RWPE1 (cell line): ENCODE measurements at regions not wholly inside any gene's neighbourhood (a gene's known extent, or its start where the extent isn't known, plus 50 kb on each side); places are given as distances from the start of the nearest gene placed in this dataset.

Experiments
- CTCF ChIA-PET: fragments of 350-600 bp; sonication (Branson Sonifier 250); formaldehyde crosslinking; extraction: SDS; loops from one replicate; lab custom pipeline; 2021; lab: Yijun Ruan, JAX
- POLR2A ChIA-PET: fragments of 400-600 bp; formaldehyde crosslinking; extraction: SDS; loops from one replicate; lab custom pipeline; 2020; ENCODE audit warnings: antibody characterized with exemption; ENCODE audit not compliant: low non-redundant PET; lab: Yijun Ruan, JAX
- DNase-seq: peaks from one replicate; pipeline ENCODE4 v3.0.0; 2012; ENCODE audit warnings: low spot score
- H3K27ac ChIP-seq: fragments of 450-650 bp; 2 replicates; pipeline ENCODE4 v1.5.1; 2017
- CTCF ChIP-seq: fragments of 450-650 bp; conservative IDR thresholded peaks from 2 replicates; pipeline ENCODE4 v1.5.1; 2017; ENCODE audit warnings: low read depth, mild to moderate bottlenecking

- peak; percentile 82 for DNase-seq
- POLR2A ChIA-PET = no interaction called here
- CTCF ChIA-PET = interaction anchor here (0.7 kb wide), 1 partner anchor 253 kb away, joined by 3 read pairs; no protein-coding TSS in a partner anchor
- H3K27ac ChIP-seq = peak overlapping the region; percentile 61
- no peak for TF ChIP-seq CTCF
Observed at GRCh38 chr2:216918088-216918680, 58.3 kb upstream of the TNP1 start.

GRCh38 chr2:216916956-216917650 lies 57.2 kb upstream of the TNP1 start:
- no peak for TF ChIP-seq CTCF
- peak overlapping the region; percentile 61; the same call in 1 of the 2 replicates for H3K27ac ChIP-seq
- CTCF ChIA-PET = interaction anchor here (0.7 kb wide), 1 partner anchor 255 kb away, joined by 3 read pairs; no protein-coding TSS in a partner anchor
- POLR2A ChIA-PET = no interaction called here
- DNase-seq = no peak

GRCh38 chr2:216915557-216916150 lies 55.8 kb upstream of the TNP1 start:
- DNase-seq = no peak
- no peak for TF ChIP-seq CTCF
- H3K27ac ChIP-seq = no peak overlapping the region
- ChIA-PET POLR2A (no interaction called here), CTCF (no interaction called here)

- ChIA-PET CTCF (no interaction called here), POLR2A (no interaction called here)
- no peak for DNase-seq
- no peak for TF ChIP-seq CTCF
- H3K27ac ChIP-seq = no peak overlapping the region
Observed at GRCh38 chr2:216914491-216914890, 54.6 kb upstream of the TNP1 start.

- no peak for DNase-seq
- ChIA-PET CTCF (no interaction called here), POLR2A (no interaction called here)
- H3K27ac ChIP-seq = no peak overlapping the region
- TF ChIP-seq CTCF = no peak
Observed at GRCh38 chr2:216911886-216912285, 52.0 kb upstream of the TNP1 start.

- CTCF ChIA-PET = no interaction called here
- POLR2A ChIA-PET = no interaction called here
- H3K27ac ChIP-seq = no peak overlapping the region
- no peak for TF ChIP-seq CTCF
- DNase-seq = no peak
Observed at GRCh38 chr2:216911008-216911407, 51.1 kb upstream of the TNP1 start.
